ENCODE measurements at regions not wholly inside any gene's neighbourhood (a gene's known extent, or its start where the extent isn't known, plus 50 kb on each side); places are given as distances from the start of the nearest gene placed in this dataset.
"Not testable (repeated sequence)": the region's sequence is repeated elsewhere in the genome, so short reads cannot be mapped to it uniquely, and the experiment has no call there.

- H3K36me3 Mint-ChIP-seq (ENCODE audit: low read depth), result no peaks in the 10 kb centered on the region
- H3K9me3 Mint-ChIP-seq, result peaks cover 2% of the 10 kb centered on the region
- no peaks in the 10 kb centered on the region for H3K4me1 Mint-ChIP-seq (ENCODE audit: low read depth)
- no peak overlapping the region for H3K4me3 Mint-ChIP-seq
- POLR2A ChIA-PET, result no interaction called here
- Histone ChIP-seq H3K4me1 (ENCODE audit: insufficient read depth, low read length) (no peaks in the 10 kb centered on the region), H3K9me3 (ENCODE audit: control insufficient read depth in 1 of 2, insufficient read depth in 1 of 2, low read length in 2 of 2) (peaks cover 0 to 3% of the 10 kb centered on the region in 2 experiments), H3K4me3 (ENCODE audit: low read length) (no peak overlapping the region), H3K27ac (ENCODE audit: low read depth in 1 of 2, low read length in 2 of 2) (no peak overlapping the region), H3K27me3 (ENCODE audit: control insufficient read depth in 1 of 2, insufficient read depth in 2 of 2, low read length in 2 of 2) (no peaks in the 10 kb centered on the region), H3K36me3 (ENCODE audit: insufficient read depth, low read length) (no peaks in the 10 kb centered on the region)
- intact Hi-C loops (cut with DNase I, micrococcal nuclease), result no loop called here
- DNase-seq (no peak), ATAC-seq (ENCODE audit: poor library complexity) (no peak)
- no peak for TF ChIP-seq CTCF (IDR thresholded peaks at IDR 0.05)
- CTCF ChIA-PET, result no interaction called here
- no peaks in the 10 kb centered on the region for H3K27me3 Mint-ChIP-seq
- H3K27ac Mint-ChIP-seq, result no peak overlapping the region
Observed at GRCh38 chr3:145492456-145492855, 668.5 kb downstream of the PLOD2 start.

- H3K27me3 Mint-ChIP-seq; ATAC-seq (ENCODE audit: poor library complexity); DNase-seq; H3K4me1 Mint-ChIP-seq (ENCODE audit: low read depth); CTCF ChIA-PET; H3K4me3 ChIP-seq (ENCODE audit: low read length); H3K27me3 ChIP-seq (ENCODE audit: control insufficient read depth in 1 of 2, insufficient read depth in 2 of 2, low read length in 2 of 2); H3K36me3 ChIP-seq (ENCODE audit: insufficient read depth, low read length); H3K27ac ChIP-seq (ENCODE audit: low read depth in 1 of 2, low read length in 2 of 2); H3K9me3 Mint-ChIP-seq; intact Hi-C loops (cut with DNase I, micrococcal nuclease); POLR2A ChIA-PET; H3K27ac Mint-ChIP-seq; H3K4me1 ChIP-seq (ENCODE audit: insufficient read depth, low read length); H3K36me3 Mint-ChIP-seq (ENCODE audit: low read depth); H3K9me3 ChIP-seq (ENCODE audit: control insufficient read depth in 1 of 2, insufficient read depth in 1 of 2, low read length in 2 of 2); H3K4me3 Mint-ChIP-seq: not testable (repeated sequence)
Observed at GRCh38 chr3:145517416-145517815, 643.6 kb downstream of the PLOD2 start.

- Histone ChIP-seq H3K27ac (ENCODE audit: low read depth in 1 of 2, low read length in 2 of 2) (no peak overlapping the region), H3K9me3 (ENCODE audit: control insufficient read depth in 1 of 2, insufficient read depth in 1 of 2, low read length in 2 of 2) (peaks cover 0 to 12% of the 10 kb centered on the region in 2 experiments), H3K4me1 (ENCODE audit: insufficient read depth, low read length) (no peaks in the 10 kb centered on the region), H3K4me3 (ENCODE audit: low read length) (no peak overlapping the region), H3K27me3 (ENCODE audit: control insufficient read depth in 1 of 2, insufficient read depth in 2 of 2, low read length in 2 of 2) (no peaks in the 10 kb centered on the region), H3K36me3 (ENCODE audit: insufficient read depth, low read length) (no peaks in the 10 kb centered on the region)
- ATAC-seq (ENCODE audit: poor library complexity), result no peak
- TF ChIP-seq CTCF (IDR thresholded peaks at IDR 0.05), result no peak
- Mint-ChIP-seq H3K9me3 (peaks cover 2% of the 10 kb centered on the region), H3K4me1 (ENCODE audit: low read depth) (no peaks in the 10 kb centered on the region), H3K4me3 (no peak overlapping the region), H3K36me3 (ENCODE audit: low read depth) (no peaks in the 10 kb centered on the region), H3K27ac (no peak overlapping the region), H3K27me3 (no peaks in the 10 kb centered on the region)
- ChIA-PET CTCF (no interaction called here), POLR2A (no interaction called here)
- no peak for DNase-seq
- intact Hi-C loops (cut with DNase I, micrococcal nuclease), result no loop called here
Observed at GRCh38 chr3:145518639-145519038, 642.3 kb downstream of the PLOD2 start.

GRCh38 chr3:145519398-145520047 is 641.5 kb downstream of the PLOD2 start:
- ATAC-seq (ENCODE audit: poor library complexity), result no peak
- no peak for DNase-seq
- Histone ChIP-seq H3K36me3 (ENCODE audit: insufficient read depth, low read length) (no peaks in the 10 kb centered on the region), H3K27me3 (ENCODE audit: control insufficient read depth in 1 of 2, insufficient read depth in 2 of 2, low read length in 2 of 2) (no peaks in the 10 kb centered on the region), H3K27ac (ENCODE audit: low read depth in 1 of 2, low read length in 2 of 2) (no peak overlapping the region), H3K9me3 (ENCODE audit: control insufficient read depth in 1 of 2, insufficient read depth in 1 of 2, low read length in 2 of 2) (peaks cover 0 to 12% of the 10 kb centered on the region in 2 experiments), H3K4me1 (ENCODE audit: insufficient read depth, low read length) (no peaks in the 10 kb centered on the region), H3K4me3 (ENCODE audit: low read length) (no peak overlapping the region)
- CTCF ChIA-PET, result no interaction called here
- Mint-ChIP-seq H3K9me3 (peaks cover 2% of the 10 kb centered on the region), H3K4me1 (ENCODE audit: low read depth) (no peaks in the 10 kb centered on the region), H3K27me3 (no peaks in the 10 kb centered on the region), H3K4me3 (no peak overlapping the region), H3K36me3 (ENCODE audit: low read depth) (no peaks in the 10 kb centered on the region), H3K27ac (no peak overlapping the region)
- intact Hi-C loops (cut with DNase I, micrococcal nuclease), result no loop called here
- no peak for TF ChIP-seq CTCF (IDR thresholded peaks at IDR 0.05)
- POLR2A ChIA-PET, result no interaction called here
